Activated CD4-positive, alpha-beta T cell treated with anti-CD3 and anti-CD28 coated beads for 48 hours (primary cell): ENCODE measurements at regions not wholly inside any gene's neighbourhood (a gene's known extent, or its start where the extent isn't known, plus 50 kb on each side); places are given as distances from the start of the nearest gene placed in this dataset.
"Not testable (repeated sequence)": the region's sequence is repeated elsewhere in the genome, so short reads cannot be mapped to it uniquely, and the experiment has no call there.

Experiments
- DNase-seq: peaks from one replicate; pipeline ENCODE4 v3.0.0-alpha.2; 2020

- DNase-seq: no peak
Measured at GRCh38 chr6:77322604-77323003, 140.7 kb downstream of the HTR1B start.

GRCh38 chr6:77318256-77318655 is 145.0 kb downstream of the HTR1B start:
- DNase-seq: no peak

- no peak for DNase-seq
Measured at GRCh38 chr6:77313595-77313994, 149.7 kb downstream of the HTR1B start.

- no peak for DNase-seq
Measured at GRCh38 chr6:77299931-77300330, 163.4 kb downstream of the HTR1B start.

- no peak for DNase-seq
Measured at GRCh38 chr6:77298283-77298682, 165.0 kb downstream of the HTR1B start.

- no peak for DNase-seq
Measured at GRCh38 chr6:77292564-77293546, 170.4 kb downstream of the HTR1B start.

- no peak for DNase-seq
Measured at GRCh38 chr6:77290798-77291197, 172.5 kb downstream of the HTR1B start.

GRCh38 chr6:77286541-77286940 is 176.8 kb downstream of the HTR1B start:
- DNase-seq: no peak

GRCh38 chr6:77273929-77274328 is 189.4 kb downstream of the HTR1B start:
- DNase-seq: no peak

GRCh38 chr6:77264970-77265369 is 198.3 kb downstream of the HTR1B start:
- DNase-seq: no peak

GRCh38 chr6:77263003-77263402 is 200.3 kb downstream of the HTR1B start:
- DNase-seq: no peak

GRCh38 chr6:77251801-77252200 is 211.5 kb downstream of the HTR1B start:
- DNase-seq: not testable (repeated sequence)

GRCh38 chr6:77249560-77249959 is 213.7 kb downstream of the HTR1B start:
- DNase-seq: no peak

GRCh38 chr6:77245026-77245425 is 218.3 kb downstream of the HTR1B start:
- no peak for DNase-seq

- no peak for DNase-seq
Measured at GRCh38 chr6:77231438-77232305, 231.6 kb downstream of the HTR1B start.

GRCh38 chr6:77228279-77228678 is 235.0 kb downstream of the HTR1B start:
- no peak for DNase-seq

- no peak for DNase-seq
Measured at GRCh38 chr6:77217896-77218295, 245.4 kb downstream of the HTR1B start.

GRCh38 chr6:77205936-77206335 is 257.4 kb downstream of the HTR1B start:
- DNase-seq: no peak

- no peak for DNase-seq
Measured at GRCh38 chr6:77204555-77204954, 258.7 kb downstream of the HTR1B start.

- no peak for DNase-seq
Measured at GRCh38 chr6:77183447-77183846, 279.8 kb downstream of the HTR1B start.

GRCh38 chr6:77181749-77182148 is 281.5 kb downstream of the HTR1B start:
- no peak for DNase-seq

GRCh38 chr6:77180326-77180725 is 283.0 kb downstream of the HTR1B start:
- DNase-seq: no peak

- no peak for DNase-seq
Measured at GRCh38 chr6:77178821-77179220, 284.5 kb downstream of the HTR1B start.

- no peak for DNase-seq
Measured at GRCh38 chr6:77177470-77177869, 285.8 kb downstream of the HTR1B start.
